Peyer's patch (tissue), 4 donors: ENCODE measurements at regions not wholly inside any gene's neighbourhood (a gene's known extent, or its start where the extent isn't known, plus 50 kb on each side); places are given as distances from the start of the nearest gene placed in this dataset.

Source experiments
- CTCF ChIP-seq, 6 experiments: fragments of 450-650 bp in 4 of 6; fragments of 200-600 bp in 2 of 6; sonication (generic) in 1 of 6; IDR thresholded peaks; one replicate each; pipeline ENCODE4 v1.5.1; 2017 to 2019; ENCODE audit warnings: antibody characterized with exemption in 6 of 6, mild to moderate bottlenecking in 3 of 6, moderate library complexity in 1 of 6
- POLR2A ChIP-seq, 2 donors: fragments of 450-650 bp; IDR thresholded peaks; one replicate each; pipeline ENCODE4 v1.5.1; 2017; ENCODE audit warnings: antibody characterized with exemption in 2 of 2, mild to moderate bottlenecking in 2 of 2, moderate library complexity in 2 of 2

GRCh38 chr18:2356906-2357305, 214.4 kb downstream of the METTL4 start:
- no peak for TF ChIP-seq CTCF (IDR thresholded peaks at IDR 0.05)
- no peak for TF ChIP-seq POLR2A (IDR thresholded peaks at IDR 0.05)
